HCT116 (cell line): ENCODE measurements at regions not wholly inside any gene's neighbourhood (a gene's known extent, or its start where the extent isn't known, plus 50 kb on each side); places are given as distances from the start of the nearest gene placed in this dataset.

Experiments used
- ATAC-seq: fragments of 200-7000 bp; cut with Tn5 transposase; 2 replicates; pipeline ENCODE4 v1.9.1; 2020; ENCODE audit warnings: mild to moderate bottlenecking, moderate library complexity
- BruUV-seq: library from RNA; stranded (reverse); fragments of 400-500 nt; replicated peaks from 2 replicates; lab custom pipeline; 2021; lab: Mats Ljungman, UMichigan
- CTCF ChIA-PET: fragments of 300-600 bp; sonication (Branson Sonifier 250); formaldehyde crosslinking; loops from one replicate; lab custom pipeline; 2021; ENCODE audit warnings: antibody characterized with exemption; lab: Charles Lee
- POLR2A ChIA-PET: fragments of 300-600, 350-600 bp; sonication (Branson Sonifier 250); formaldehyde crosslinking; loops from one replicate; lab custom pipeline; 2021; ENCODE audit warnings: antibody characterized with exemption; lab: Charles Lee
- RAD21 ChIA-PET, 2 experiments: fragments of 300-600 bp; sonication (Branson Sonifier 250); formaldehyde crosslinking; loops; one replicate each; lab custom pipeline; 2023; ENCODE audit warnings: low total read pairs in 2 of 2; ENCODE audit not compliant: uncharacterized antibody in 2 of 2, unreplicated experiment in 2 of 2, low non-redundant PET in 1 of 2; lab: Charles Lee
- DNase-seq: peaks from one replicate; pipeline ENCODE4 v3.0.0-alpha.2; 2010; ENCODE audit warnings: low read depth, low spot score
- H2AFZ ChIP-seq: fragments of 200-600 bp; shearing (Covaris generic), sonication (generic); 2 replicates; pipeline ENCODE4 v1.6.1; 2017; ENCODE audit warnings: low read depth, mixed run types, mixed read lengths, antibody characterized with exemption, low read length; ENCODE audit not compliant: poor library complexity, severe bottlenecking
- H3K27ac ChIP-seq: 2 replicates; pipeline ENCODE4 v1.5.1; 2012; ENCODE audit warnings: low read depth, low read length
- H3K27me3 ChIP-seq: fragments of 200-600 bp; sonication (generic); 2 replicates; pipeline ENCODE4 v1.6.1; 2016; ENCODE audit warnings: mixed run types, low read length, mixed read lengths; ENCODE audit not compliant: insufficient read depth
- H3K36me3 ChIP-seq, 2 experiments: fragments of 200-500 bp in 1 of 2; fragments of 200-600 bp in 1 of 2; sonication (Bioruptor generic) in 1 of 2; sonication (generic) in 1 of 2; 2 replicates each; pipeline versions ENCODE4 v1.5.1 to v1.6.1; 2014 to 2016; ENCODE audit warnings: low read length in 2 of 2, inconsistent platforms in 1 of 2, mixed read lengths in 1 of 2, mixed run types in 1 of 2; ENCODE audit not compliant: insufficient read depth in 2 of 2, control insufficient read depth in 1 of 2
- H3K4me1 ChIP-seq, 2 experiments: fragments of 200-600 bp in 1 of 2; sonication (generic) in 1 of 2; 2 replicates each; pipeline versions ENCODE4 v1.5.1 to v1.6.1; 2012 to 2017; ENCODE audit warnings: low read length in 2 of 2, inconsistent platforms in 1 of 2, mild to moderate bottlenecking in 1 of 2, mixed read lengths in 1 of 2, mixed run types in 1 of 2, moderate library complexity in 1 of 2; ENCODE audit not compliant: insufficient read depth in 2 of 2, control insufficient read depth in 1 of 2
- H3K4me2 ChIP-seq: fragments of 200-600 bp; sonication (generic); 2 replicates; pipeline ENCODE4 v1.6.1; 2017; ENCODE audit warnings: mixed run types, low read length, mixed read lengths
- H3K4me3 ChIP-seq, 2 experiments: fragments of 200-600 bp in 1 of 2; sonication (generic) in 1 of 2; replicated peaks in 1 of 2; 2 replicates each; pipeline ENCODE4 v1.5.1; 2011 to 2016; ENCODE audit warnings: low read length in 2 of 2, control low read depth in 1 of 2, low read depth in 1 of 2, mild to moderate bottlenecking in 1 of 2, mixed read lengths in 1 of 2, mixed run types in 1 of 2
- H3K79me2 ChIP-seq: fragments of 200-600 bp; sonication (generic); 2 replicates; pipeline ENCODE4 v1.6.1; 2017; ENCODE audit warnings: mild to moderate bottlenecking, mixed run types, low read length, moderate library complexity, mixed read lengths; ENCODE audit not compliant: insufficient read depth
- H3K9ac ChIP-seq: fragments of 200-600 bp; sonication (generic); 2 replicates; pipeline ENCODE4 v1.6.1; 2016; ENCODE audit warnings: low read length, mixed read lengths
- H3K9me2 ChIP-seq: fragments of 200-600 bp; sonication (generic), shearing (Covaris generic); 2 replicates; pipeline ENCODE4 v1.6.1; 2017; ENCODE audit warnings: mixed run types, mild to moderate bottlenecking, moderate library complexity; ENCODE audit not compliant: insufficient read depth
- H3K9me3 ChIP-seq, 2 experiments: fragments of 200-500 bp in 1 of 2; fragments of 200-600 bp in 1 of 2; sonication (Bioruptor generic) in 1 of 2; sonication (generic) in 1 of 2; 2 replicates each; pipeline ENCODE4 v1.6.1; 2014 to 2017; ENCODE audit warnings: low read length in 2 of 2, mixed read lengths in 2 of 2, inconsistent platforms in 1 of 2, low read depth in 1 of 2, mild to moderate bottlenecking in 1 of 2, mixed run types in 1 of 2, moderate library complexity in 1 of 2; ENCODE audit not compliant: control insufficient read depth in 1 of 2, insufficient read depth in 1 of 2
- H4K20me1 ChIP-seq: fragments of 200-600 bp; sonication (generic), shearing (Covaris generic); 2 replicates; pipeline ENCODE4 v1.6.1; 2017; ENCODE audit warnings: mixed run types, mild to moderate bottlenecking, moderate library complexity; ENCODE audit not compliant: insufficient read depth
- CBX3 ChIP-seq: IDR thresholded peaks from 2 replicates; pipeline ENCODE4 v1.6.1; 2012; ENCODE audit warnings: low read depth
- CEBPB ChIP-seq: IDR thresholded peaks from 2 replicates; pipeline ENCODE4 v1.6.1; 2012; ENCODE audit warnings: low read depth
- CTCF ChIP-seq, 3 experiments: fragments of 200-600 bp in 1 of 3; sonication (generic) in 1 of 3; IDR thresholded peaks in 2 of 3; conservative IDR thresholded peaks in 1 of 3; 2 replicates each; pipeline ENCODE4 v1.5.1; 2012 to 2017; ENCODE audit warnings: low read depth in 2 of 3, low read length in 2 of 3, antibody characterized with exemption in 1 of 3, borderline replicate concordance in 1 of 3, control low read depth in 1 of 3, mild to moderate bottlenecking in 1 of 3, mixed read lengths in 1 of 3, mixed run types in 1 of 3, moderate library complexity in 1 of 3; ENCODE audit not compliant: insufficient read depth in 1 of 3
- EGR1 ChIP-seq: IDR thresholded peaks from 2 replicates; pipeline ENCODE4 v1.6.1; 2012; ENCODE audit warnings: low read depth
- ELF1 ChIP-seq: IDR thresholded peaks from 2 replicates; pipeline ENCODE4 v1.6.1; 2012; ENCODE audit warnings: low read depth, borderline replicate concordance
- EZH2 ChIP-seq: fragments of 200-600 bp; sonication (generic); IDR thresholded peaks from 2 replicates; pipeline ENCODE4 v1.6.1; 2017; ENCODE audit warnings: antibody characterized with exemption, mixed run types
- EZH2phosphoT487 ChIP-seq: fragments of 200-600 bp; IDR thresholded peaks from 2 replicates; pipeline ENCODE4 v1.6.1; 2018; ENCODE audit warnings: antibody characterized with exemption, borderline replicate concordance
- FOSL1 ChIP-seq: IDR thresholded peaks from 2 replicates; pipeline ENCODE4 v1.6.1; 2012; ENCODE audit warnings: low read depth
- JUND ChIP-seq: IDR thresholded peaks from 2 replicates; pipeline ENCODE4 v1.6.1; 2012
- POLR2A ChIP-seq: IDR thresholded peaks from 2 replicates; pipeline ENCODE4 v1.7.0; 2011; ENCODE audit warnings: borderline replicate concordance; ENCODE audit not compliant: insufficient read depth, insufficient read length; ENCODE audit errors: extremely low read depth
- POLR2AphosphoS5 ChIP-seq: IDR thresholded peaks from 2 replicates; pipeline ENCODE4 v1.6.1; 2011; ENCODE audit warnings: mild to moderate bottlenecking, low read depth, low read length, moderate library complexity
- RAD21 ChIP-seq: IDR thresholded peaks from 2 replicates; pipeline ENCODE4 v1.6.1; 2012; ENCODE audit warnings: low read depth, mild to moderate bottlenecking
- SIN3A ChIP-seq: IDR thresholded peaks from 2 replicates; pipeline ENCODE4 v1.6.1; 2012; ENCODE audit warnings: low read depth
- SP1 ChIP-seq: IDR thresholded peaks from 2 replicates; pipeline ENCODE4 v1.6.1; 2012; ENCODE audit warnings: low read depth
- TCF7L2 ChIP-seq: IDR thresholded peaks from 2 replicates; pipeline ENCODE4 v1.7.0; 2011; ENCODE audit warnings: borderline replicate concordance, inconsistent platforms; ENCODE audit not compliant: insufficient read depth, insufficient read length; ENCODE audit errors: extremely low read depth
- YY1 ChIP-seq: IDR thresholded peaks from 2 replicates; pipeline ENCODE4 v1.6.1; 2011; ENCODE audit warnings: low read length, low read depth, moderate library complexity, mild to moderate bottlenecking; ENCODE audit not compliant: insufficient replicate concordance; ENCODE audit errors: extremely low read depth
- ZNF274 ChIP-seq: fragments of 200-500 bp; sonication (Bioruptor generic); IDR thresholded peaks from 2 replicates; pipeline ENCODE4 v1.6.1; 2014; ENCODE audit warnings: mild to moderate bottlenecking, low read depth, low read length, inconsistent platforms
- intact Hi-C: fragments of 100-400 bp; cut with micrococcal nuclease; formaldehyde crosslinking; loops from 2 replicates; pipeline ENCODE4 v1.10.0; 2022
- TF ChIP-seq, protein P1 (sequence below): IDR thresholded peaks from 2 replicates; pipeline ENCODE4 v1.6.1; 2011; ENCODE audit warnings: mild to moderate bottlenecking, low read length, moderate library complexity; ENCODE audit not compliant: insufficient replicate concordance; ENCODE audit errors: extremely low read depth
- TF ChIP-seq, protein P2 (sequence below): IDR thresholded peaks from 2 replicates; pipeline ENCODE4 v1.6.1; 2012
- TF ChIP-seq, protein P3 (sequence below): IDR thresholded peaks from 2 replicates; pipeline ENCODE4 v1.6.1; 2012; ENCODE audit warnings: low read depth

GRCh38 chr2:18363348-18363747, 197.1 kb downstream of the RDH14 start:
- Histone ChIP-seq H3K27ac (no peak overlapping the region), H3K9me2 (no peaks in the 10 kb centered on the region), H2AFZ (no peak overlapping the region), H3K4me1 (no peaks in the 10 kb centered on the region), H4K20me1 (no peaks in the 10 kb centered on the region), H3K27me3 (peaks cover 29% of the 10 kb centered on the region), H3K4me3 (no peak overlapping the region), H3K9ac (no peak overlapping the region), H3K36me3 (no peaks in the 10 kb centered on the region), H3K9me3 (no peaks in the 10 kb centered on the region), H3K4me2 (no peak overlapping the region), H3K79me2 (no peaks in the 10 kb centered on the region)
- ChIA-PET RAD21 (no interaction called here), POLR2A (no interaction called here), CTCF (no interaction called here)
- no peak for ATAC-seq
- intact Hi-C loops: no loop called here
- DNase-seq: no peak
- BruUV-seq: no TSS peak
- TF ChIP-seq CTCF (IDR thresholded peaks at IDR 0.05 in 2 of 3, conservative IDR thresholded peaks at IDR 0.05 in 1 of 3; ENCODE audit: borderline replicate concordance in 1 of 3, insufficient read depth in 1 of 3, low read depth in 2 of 3, low read length in 2 of 3) (no peak), EGR1 (no peak), CBX3 (no peak), ZNF274 (no peak), POLR2A (no peak), FOSL1 (no peak), ELF1 (no peak), YY1 (no peak), POLR2AphosphoS5 (no peak), TCF7L2 (no peak), EZH2phosphoT487 (no peak), SP1 (no peak), EZH2 (no peak), JUND (no peak), RAD21 (no peak), SIN3A (no peak), CEBPB (no peak)
- TF ChIP-seq, protein P1, sequence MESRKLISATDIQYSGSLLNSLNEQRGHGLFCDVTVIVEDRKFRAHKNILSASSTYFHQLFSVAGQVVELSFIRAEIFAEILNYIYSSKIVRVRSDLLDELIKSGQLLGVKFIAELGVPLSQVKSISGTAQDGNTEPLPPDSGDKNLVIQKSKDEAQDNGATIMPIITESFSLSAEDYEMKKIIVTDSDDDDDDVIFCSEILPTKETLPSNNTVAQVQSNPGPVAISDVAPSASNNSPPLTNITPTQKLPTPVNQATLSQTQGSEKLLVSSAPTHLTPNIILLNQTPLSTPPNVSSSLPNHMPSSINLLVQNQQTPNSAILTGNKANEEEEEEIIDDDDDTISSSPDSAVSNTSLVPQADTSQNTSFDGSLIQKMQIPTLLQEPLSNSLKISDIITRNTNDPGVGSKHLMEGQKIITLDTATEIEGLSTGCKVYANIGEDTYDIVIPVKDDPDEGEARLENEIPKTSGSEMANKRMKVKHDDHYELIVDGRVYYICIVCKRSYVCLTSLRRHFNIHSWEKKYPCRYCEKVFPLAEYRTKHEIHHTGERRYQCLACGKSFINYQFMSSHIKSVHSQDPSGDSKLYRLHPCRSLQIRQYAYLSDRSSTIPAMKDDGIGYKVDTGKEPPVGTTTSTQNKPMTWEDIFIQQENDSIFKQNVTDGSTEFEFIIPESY: no peak
- TF ChIP-seq, protein P2, sequence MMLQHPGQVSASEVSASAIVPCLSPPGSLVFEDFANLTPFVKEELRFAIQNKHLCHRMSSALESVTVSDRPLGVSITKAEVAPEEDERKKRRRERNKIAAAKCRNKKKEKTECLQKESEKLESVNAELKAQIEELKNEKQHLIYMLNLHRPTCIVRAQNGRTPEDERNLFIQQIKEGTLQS: no peak
- TF ChIP-seq, protein P3, sequence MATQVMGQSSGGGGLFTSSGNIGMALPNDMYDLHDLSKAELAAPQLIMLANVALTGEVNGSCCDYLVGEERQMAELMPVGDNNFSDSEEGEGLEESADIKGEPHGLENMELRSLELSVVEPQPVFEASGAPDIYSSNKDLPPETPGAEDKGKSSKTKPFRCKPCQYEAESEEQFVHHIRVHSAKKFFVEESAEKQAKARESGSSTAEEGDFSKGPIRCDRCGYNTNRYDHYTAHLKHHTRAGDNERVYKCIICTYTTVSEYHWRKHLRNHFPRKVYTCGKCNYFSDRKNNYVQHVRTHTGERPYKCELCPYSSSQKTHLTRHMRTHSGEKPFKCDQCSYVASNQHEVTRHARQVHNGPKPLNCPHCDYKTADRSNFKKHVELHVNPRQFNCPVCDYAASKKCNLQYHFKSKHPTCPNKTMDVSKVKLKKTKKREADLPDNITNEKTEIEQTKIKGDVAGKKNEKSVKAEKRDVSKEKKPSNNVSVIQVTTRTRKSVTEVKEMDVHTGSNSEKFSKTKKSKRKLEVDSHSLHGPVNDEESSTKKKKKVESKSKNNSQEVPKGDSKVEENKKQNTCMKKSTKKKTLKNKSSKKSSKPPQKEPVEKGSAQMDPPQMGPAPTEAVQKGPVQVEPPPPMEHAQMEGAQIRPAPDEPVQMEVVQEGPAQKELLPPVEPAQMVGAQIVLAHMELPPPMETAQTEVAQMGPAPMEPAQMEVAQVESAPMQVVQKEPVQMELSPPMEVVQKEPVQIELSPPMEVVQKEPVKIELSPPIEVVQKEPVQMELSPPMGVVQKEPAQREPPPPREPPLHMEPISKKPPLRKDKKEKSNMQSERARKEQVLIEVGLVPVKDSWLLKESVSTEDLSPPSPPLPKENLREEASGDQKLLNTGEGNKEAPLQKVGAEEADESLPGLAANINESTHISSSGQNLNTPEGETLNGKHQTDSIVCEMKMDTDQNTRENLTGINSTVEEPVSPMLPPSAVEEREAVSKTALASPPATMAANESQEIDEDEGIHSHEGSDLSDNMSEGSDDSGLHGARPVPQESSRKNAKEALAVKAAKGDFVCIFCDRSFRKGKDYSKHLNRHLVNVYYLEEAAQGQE: no peak
